ENCODE measurements at regions not wholly inside any gene's neighbourhood (a gene's known extent, or its start where the extent isn't known, plus 50 kb on each side); places are given as distances from the start of the nearest gene placed in this dataset.

- no peaks in the 10 kb centered on the region for H3K4me1 ChIP-seq
- intact Hi-C loops (cut with DNase I), result no loop called here
- H3K27me3 ChIP-seq, result peaks cover under 1 to 33% of the 10 kb centered on the region in 2 donors
- ATAC-seq (no peak), DNase-seq (peak in 1 of 4 donors; percentile 17)
- H3K36me3 ChIP-seq, result no peaks in the 10 kb centered on the region
- no peak overlapping the region for H3K27ac ChIP-seq
- H3K9me3 ChIP-seq, result no peaks in the 10 kb centered on the region
- no peak overlapping the region for H3K4me3 ChIP-seq
- no peak for TF ChIP-seq CTCF (IDR thresholded peaks at IDR 0.05)
Measured at GRCh38 chr18:78809845-78810244, 169.8 kb upstream of the SALL3 start.

DNA sequence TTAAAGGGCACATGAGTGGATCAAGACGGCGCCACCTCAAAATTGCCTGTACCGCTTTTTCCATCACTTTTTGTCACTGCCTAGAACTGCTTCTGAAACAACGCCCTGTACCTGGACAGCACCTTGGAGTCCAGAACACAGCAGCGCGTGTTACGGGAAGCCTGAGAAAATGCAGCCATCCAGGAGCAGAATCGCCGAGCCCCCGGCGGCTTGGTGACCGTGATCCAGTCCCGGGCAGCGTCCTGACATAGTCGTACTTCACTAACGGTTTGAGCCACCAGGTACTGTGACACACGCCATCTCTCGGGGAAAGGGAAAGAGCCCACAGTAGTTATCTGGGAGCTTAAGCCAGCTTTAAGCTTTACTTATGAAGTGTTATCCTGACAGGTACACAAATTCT lies 168.9 kb upstream of the SALL3 start:
- Histone ChIP-seq H3K9me3 (no peaks in the 10 kb centered on the region), H3K4me3 (no peak overlapping the region), H3K4me1 (no peaks in the 10 kb centered on the region), H3K27me3 (peaks cover 3 to 42% of the 10 kb centered on the region in 2 donors), H3K27ac (no peak overlapping the region), H3K36me3 (no peaks in the 10 kb centered on the region)
- no peak for TF ChIP-seq CTCF (IDR thresholded peaks at IDR 0.05)
- peak in 1 of 4 donors; percentile 65 for DNase-seq
- intact Hi-C loops (cut with DNase I), result no loop called here
- no peak for ATAC-seq

DNA sequence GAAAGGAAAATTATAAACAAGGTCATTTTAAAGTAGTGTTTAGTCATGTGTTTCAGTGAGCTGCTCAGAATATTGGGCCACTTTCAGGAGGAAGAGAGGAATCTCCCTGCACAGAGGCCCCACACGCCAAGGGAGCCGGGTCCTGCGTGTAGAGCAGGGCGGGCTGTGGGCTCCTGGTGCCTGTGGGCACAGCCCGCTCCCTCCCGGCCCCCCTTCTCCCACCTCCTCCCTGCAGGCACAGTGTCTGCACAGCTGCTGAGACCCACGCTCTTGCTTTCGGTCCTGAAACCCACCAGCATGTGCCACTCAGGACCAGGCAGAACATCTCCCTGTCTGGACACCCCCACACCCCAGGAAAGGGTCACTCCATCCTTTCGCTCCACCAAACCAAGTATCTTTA lies 167.6 kb upstream of the SALL3 start:
- ATAC-seq, result no peak
- intact Hi-C loops (cut with DNase I), result no loop called here
- TF ChIP-seq CTCF (IDR thresholded peaks at IDR 0.05), result no peak

GRCh38 chr18:78813156-78813555 lies 166.5 kb upstream of the SALL3 start:
- intact Hi-C loops (cut with DNase I), result no loop called here
- H3K27ac ChIP-seq, result no peak overlapping the region
- no peak overlapping the region for H3K4me3 ChIP-seq
- no peaks in the 10 kb centered on the region for H3K9me3 ChIP-seq
- H3K27me3 ChIP-seq, result peaks cover 3 to 53% of the 10 kb centered on the region in 2 donors
- no peak for TF ChIP-seq CTCF (IDR thresholded peaks at IDR 0.05)
- DNase-seq (peak in 1 of 4 donors; percentile 68), ATAC-seq (no peak)
- H3K36me3 ChIP-seq, result no peaks in the 10 kb centered on the region
- H3K4me1 ChIP-seq, result no peaks in the 10 kb centered on the region

More for the DNA sequence above, 167.6 kb upstream of the SALL3 start:
- DNase-seq, result peak in 1 of 4 donors; percentile 24
- no peaks in the 10 kb centered on the region for H3K9me3 ChIP-seq
- no peaks in the 10 kb centered on the region for H3K4me1 ChIP-seq
- no peaks in the 10 kb centered on the region for H3K36me3 ChIP-seq
- H3K4me3 ChIP-seq, result no peak overlapping the region
- no peak overlapping the region for H3K27ac ChIP-seq
- peaks cover 3 to 53% of the 10 kb centered on the region in 2 donors for H3K27me3 ChIP-seq

DNA sequence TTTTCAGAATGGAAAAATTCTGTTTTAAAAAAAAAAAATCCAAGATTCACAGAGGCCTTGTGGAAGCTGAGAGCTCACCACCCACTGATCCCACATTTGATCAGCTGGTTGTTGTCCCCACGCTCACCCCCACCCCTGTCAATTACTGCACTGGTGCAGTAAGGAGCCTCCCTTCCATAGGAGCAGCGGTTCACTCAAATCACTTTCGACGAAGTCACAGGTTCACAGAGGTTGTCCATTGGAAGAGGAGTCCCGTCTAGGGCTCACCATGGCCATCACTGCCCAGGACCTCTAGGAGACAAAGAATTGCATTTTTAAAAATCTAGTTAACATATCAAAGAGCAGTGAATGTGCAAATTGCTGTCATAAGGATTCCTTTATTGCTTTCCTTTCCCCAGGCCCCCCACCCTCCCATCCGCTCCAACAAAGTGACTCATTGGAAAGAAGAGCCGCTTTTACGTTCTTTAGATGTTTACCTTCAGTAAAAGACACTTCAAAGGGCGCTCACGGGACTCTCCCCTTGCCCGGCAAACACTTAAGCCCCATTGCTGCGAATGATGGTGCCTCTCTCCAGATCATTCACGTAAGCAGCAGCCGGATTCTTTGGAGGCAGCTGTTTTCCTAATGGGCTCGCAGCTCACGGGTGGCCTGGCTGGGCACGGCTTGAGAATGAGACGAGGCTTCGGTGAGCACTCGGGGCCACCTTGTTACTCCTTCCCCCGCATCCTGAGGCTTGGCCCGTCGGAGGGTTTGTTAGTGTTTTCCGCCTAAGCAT lies 165.5 kb upstream of the SALL3 start:
- no peaks in the 10 kb centered on the region for H3K4me1 ChIP-seq
- peak; percentile 86 for ATAC-seq
- no peak for TF ChIP-seq CTCF (IDR thresholded peaks at IDR 0.05)
- intact Hi-C loops (cut with DNase I), result no loop called here
- peak in 3 of 4 donors; percentile 10 to 57 (median 47) for DNase-seq
- H3K27me3 ChIP-seq, result peaks cover 3 to 58% of the 10 kb centered on the region in 2 donors
- no peaks in the 10 kb centered on the region for H3K36me3 ChIP-seq
- H3K9me3 ChIP-seq, result no peaks in the 10 kb centered on the region
- no peak overlapping the region for H3K27ac ChIP-seq
- no peak overlapping the region for H3K4me3 ChIP-seq

All from left lung (tissue), 4 donors.